ENCODE measurements at regions not wholly inside any gene's neighbourhood (a gene's known extent, or its start where the extent isn't known, plus 50 kb on each side); places are given as distances from the start of the nearest gene placed in this dataset.

GRCh38 chr5:93164690-93165089 is 416.3 kb downstream of the NR2F1-AS1 start:
- no peaks in the 10 kb centered on the region for H3K27me3 Mint-ChIP-seq (ENCODE audit: low read depth)
- H3K4me3 Mint-ChIP-seq (ENCODE audit: unreplicated experiment): no peak overlapping the region
- H3K9me3 Mint-ChIP-seq (ENCODE audit: low read depth): peaks cover 9% of the 10 kb centered on the region
- TF ChIP-seq CTCF (IDR thresholded peaks at IDR 0.05): no peak
- no peaks in the 10 kb centered on the region for H3K36me3 Mint-ChIP-seq (ENCODE audit: low read depth)
- H3K27ac Mint-ChIP-seq (ENCODE audit: unreplicated experiment): no peak overlapping the region
- H3K4me1 Mint-ChIP-seq (ENCODE audit: low read depth): peaks cover 35% of the 10 kb centered on the region
- DNase-seq (ENCODE audit: low spot score): no peak

GRCh38 chr5:93163010-93163663 is 417.9 kb downstream of the NR2F1-AS1 start:
- Mint-ChIP-seq H3K27me3 (ENCODE audit: low read depth) (no peaks in the 10 kb centered on the region), H3K36me3 (ENCODE audit: low read depth) (no peaks in the 10 kb centered on the region), H3K9me3 (ENCODE audit: low read depth) (no peaks in the 10 kb centered on the region), H3K4me3 (ENCODE audit: unreplicated experiment) (no peak overlapping the region), H3K4me1 (ENCODE audit: low read depth) (peaks cover 39% of the 10 kb centered on the region), H3K27ac (ENCODE audit: unreplicated experiment) (peak overlapping the region; percentile 52)
- no peak for TF ChIP-seq CTCF (IDR thresholded peaks at IDR 0.05)
- no peak for DNase-seq (ENCODE audit: low spot score)

GRCh38 chr5:93161661-93162654 is 419.1 kb downstream of the NR2F1-AS1 start:
- peaks cover 39% of the 10 kb centered on the region for H3K4me1 Mint-ChIP-seq (ENCODE audit: low read depth)
- H3K9me3 Mint-ChIP-seq (ENCODE audit: low read depth): no peaks in the 10 kb centered on the region
- DNase-seq (ENCODE audit: low spot score): no peak
- peak overlapping the region; percentile 52 for H3K27ac Mint-ChIP-seq (ENCODE audit: unreplicated experiment)
- no peaks in the 10 kb centered on the region for H3K36me3 Mint-ChIP-seq (ENCODE audit: low read depth)
- H3K27me3 Mint-ChIP-seq (ENCODE audit: low read depth): no peaks in the 10 kb centered on the region
- no peak overlapping the region for H3K4me3 Mint-ChIP-seq (ENCODE audit: unreplicated experiment)
- TF ChIP-seq CTCF (IDR thresholded peaks at IDR 0.05): no peak

- no peaks in the 10 kb centered on the region for H3K36me3 Mint-ChIP-seq (ENCODE audit: low read depth)
- H3K27me3 Mint-ChIP-seq (ENCODE audit: low read depth): no peaks in the 10 kb centered on the region
- peak overlapping the region; percentile 27 for H3K27ac Mint-ChIP-seq (ENCODE audit: unreplicated experiment)
- no peak for DNase-seq (ENCODE audit: low spot score)
- TF ChIP-seq CTCF (IDR thresholded peaks at IDR 0.05): no peak
- H3K9me3 Mint-ChIP-seq (ENCODE audit: low read depth): no peaks in the 10 kb centered on the region
- no peak overlapping the region for H3K4me3 Mint-ChIP-seq (ENCODE audit: unreplicated experiment)
- peaks cover 44% of the 10 kb centered on the region for H3K4me1 Mint-ChIP-seq (ENCODE audit: low read depth)
Measured at GRCh38 chr5:93158841-93159240, 422.2 kb downstream of the NR2F1-AS1 start.

GRCh38 chr5:93156566-93156965 is 424.5 kb downstream of the NR2F1-AS1 start:
- Mint-ChIP-seq H3K4me3 (ENCODE audit: unreplicated experiment) (no peak overlapping the region), H3K27ac (ENCODE audit: unreplicated experiment) (no peak overlapping the region), H3K4me1 (ENCODE audit: low read depth) (peaks cover 30% of the 10 kb centered on the region), H3K9me3 (ENCODE audit: low read depth) (no peaks in the 10 kb centered on the region), H3K27me3 (ENCODE audit: low read depth) (no peaks in the 10 kb centered on the region), H3K36me3 (ENCODE audit: low read depth) (no peaks in the 10 kb centered on the region)
- no peak for TF ChIP-seq CTCF (IDR thresholded peaks at IDR 0.05)
- DNase-seq (ENCODE audit: low spot score): no peak
